HL-60 (cell line): ENCODE measurements at regions not wholly inside any gene's neighbourhood (a gene's known extent, or its start where the extent isn't known, plus 50 kb on each side); places are given as distances from the start of the nearest gene placed in this dataset.

Source experiments
- DNase-seq, 2 experiments: peaks; one replicate each; pipeline ENCODE4 v3.0.0-alpha.2; 2010 to 2020; ENCODE audit warnings: low read depth in 1 of 2, low spot score in 1 of 2
- H3K27ac ChIP-seq: fragments of 250-450 bp; sonication (Bioruptor Pico); replicated peaks from 2 replicates; pipeline ENCODE4 v1.5.1; 2020; ENCODE audit warnings: mild to moderate bottlenecking, moderate library complexity
- H3K27me3 ChIP-seq: fragments of 250-450 bp; sonication (Bioruptor Pico); 2 replicates; pipeline ENCODE4 v1.5.1; 2021; ENCODE audit warnings: mild to moderate bottlenecking, moderate library complexity; ENCODE audit not compliant: insufficient read depth, poor library complexity, severe bottlenecking
- H3K4me3 ChIP-seq: replicated peaks from 2 replicates; pipeline ENCODE4 v1.5.1; 2011; ENCODE audit warnings: mild to moderate bottlenecking, control low read depth, low read length; ENCODE audit not compliant: insufficient read depth
- CTCF ChIP-seq: IDR thresholded peaks from one replicate; pipeline ENCODE4 v1.5.1; 2011; ENCODE audit warnings: low read length, control low read depth, inconsistent platforms; ENCODE audit not compliant: insufficient read depth
- GABPA ChIP-seq: IDR thresholded peaks from 2 replicates; pipeline ENCODE4 v1.6.1; 2012; ENCODE audit warnings: low read depth
- POLR2AphosphoS5 ChIP-seq: IDR thresholded peaks from 2 replicates; pipeline ENCODE4 v1.6.1; 2012; ENCODE audit warnings: low read depth
- SPI1 ChIP-seq: IDR thresholded peaks from 2 replicates; pipeline ENCODE4 v1.6.1; 2012; ENCODE audit warnings: low read depth, mild to moderate bottlenecking, borderline replicate concordance
- TF ChIP-seq, protein P1 (sequence below): IDR thresholded peaks from 2 replicates; pipeline ENCODE4 v1.6.1; 2012; ENCODE audit warnings: low read depth; ENCODE audit not compliant: insufficient replicate concordance

DNA sequence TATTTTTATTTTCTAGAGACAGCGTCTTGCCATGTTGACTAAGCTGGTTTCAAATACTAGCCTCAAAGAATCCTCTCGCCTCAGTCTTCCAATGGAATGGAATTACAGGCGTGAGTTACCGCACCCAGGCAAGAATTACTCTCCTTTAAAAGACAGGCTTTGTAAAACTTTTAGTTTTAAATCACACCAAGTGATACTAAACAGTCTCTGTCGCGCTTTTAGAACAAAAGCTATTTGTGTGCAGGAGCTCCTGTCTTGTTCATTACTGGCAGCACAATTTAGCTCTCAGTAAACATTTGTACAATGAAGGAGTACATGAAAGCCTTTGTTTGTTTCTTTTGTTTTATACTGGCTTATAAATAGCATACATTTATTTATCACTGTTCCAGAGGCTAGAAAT lies 1719.2 kb upstream of the PIK3C3 start:
- H3K4me3 ChIP-seq = no peak overlapping the region
- no peaks in the 10 kb centered on the region for H3K27me3 ChIP-seq
- DNase-seq = no peak

DNA sequence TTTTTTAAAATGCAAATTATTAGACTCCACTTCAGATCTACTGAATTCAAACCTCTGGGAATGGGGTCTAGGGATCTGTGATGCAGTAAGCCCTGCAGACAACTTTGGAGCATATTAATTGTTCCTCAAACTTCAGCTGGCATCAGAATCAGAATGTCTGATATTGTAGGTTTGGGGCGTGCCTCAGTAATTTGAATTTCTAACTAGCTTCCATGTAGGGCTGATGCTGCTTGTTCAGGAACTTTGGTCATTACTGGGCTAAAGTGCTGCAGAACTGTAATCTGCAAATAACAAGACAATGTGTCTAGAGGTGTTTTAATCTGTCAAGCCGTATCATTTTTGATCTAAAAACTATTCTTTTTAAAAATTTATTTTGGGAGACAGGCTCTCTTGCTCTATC lies 1719.7 kb upstream of the PIK3C3 start:
- no peaks in the 10 kb centered on the region for H3K27me3 ChIP-seq
- TF ChIP-seq POLR2AphosphoS5 (no peak), CTCF (no peak), GABPA (no peak), SPI1 (no peak)
- TF ChIP-seq, protein P1, sequence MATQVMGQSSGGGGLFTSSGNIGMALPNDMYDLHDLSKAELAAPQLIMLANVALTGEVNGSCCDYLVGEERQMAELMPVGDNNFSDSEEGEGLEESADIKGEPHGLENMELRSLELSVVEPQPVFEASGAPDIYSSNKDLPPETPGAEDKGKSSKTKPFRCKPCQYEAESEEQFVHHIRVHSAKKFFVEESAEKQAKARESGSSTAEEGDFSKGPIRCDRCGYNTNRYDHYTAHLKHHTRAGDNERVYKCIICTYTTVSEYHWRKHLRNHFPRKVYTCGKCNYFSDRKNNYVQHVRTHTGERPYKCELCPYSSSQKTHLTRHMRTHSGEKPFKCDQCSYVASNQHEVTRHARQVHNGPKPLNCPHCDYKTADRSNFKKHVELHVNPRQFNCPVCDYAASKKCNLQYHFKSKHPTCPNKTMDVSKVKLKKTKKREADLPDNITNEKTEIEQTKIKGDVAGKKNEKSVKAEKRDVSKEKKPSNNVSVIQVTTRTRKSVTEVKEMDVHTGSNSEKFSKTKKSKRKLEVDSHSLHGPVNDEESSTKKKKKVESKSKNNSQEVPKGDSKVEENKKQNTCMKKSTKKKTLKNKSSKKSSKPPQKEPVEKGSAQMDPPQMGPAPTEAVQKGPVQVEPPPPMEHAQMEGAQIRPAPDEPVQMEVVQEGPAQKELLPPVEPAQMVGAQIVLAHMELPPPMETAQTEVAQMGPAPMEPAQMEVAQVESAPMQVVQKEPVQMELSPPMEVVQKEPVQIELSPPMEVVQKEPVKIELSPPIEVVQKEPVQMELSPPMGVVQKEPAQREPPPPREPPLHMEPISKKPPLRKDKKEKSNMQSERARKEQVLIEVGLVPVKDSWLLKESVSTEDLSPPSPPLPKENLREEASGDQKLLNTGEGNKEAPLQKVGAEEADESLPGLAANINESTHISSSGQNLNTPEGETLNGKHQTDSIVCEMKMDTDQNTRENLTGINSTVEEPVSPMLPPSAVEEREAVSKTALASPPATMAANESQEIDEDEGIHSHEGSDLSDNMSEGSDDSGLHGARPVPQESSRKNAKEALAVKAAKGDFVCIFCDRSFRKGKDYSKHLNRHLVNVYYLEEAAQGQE = no peak
- H3K27ac ChIP-seq = no peak overlapping the region
- DNase-seq = no peak
- H3K4me3 ChIP-seq = no peak overlapping the region

More for the DNA sequence above, 1719.2 kb upstream of the PIK3C3 start:
- TF ChIP-seq POLR2AphosphoS5 (no peak), SPI1 (no peak), CTCF (no peak), GABPA (no peak)
- TF ChIP-seq, protein P1 = no peak
- H3K27ac ChIP-seq = no peak overlapping the region

DNA sequence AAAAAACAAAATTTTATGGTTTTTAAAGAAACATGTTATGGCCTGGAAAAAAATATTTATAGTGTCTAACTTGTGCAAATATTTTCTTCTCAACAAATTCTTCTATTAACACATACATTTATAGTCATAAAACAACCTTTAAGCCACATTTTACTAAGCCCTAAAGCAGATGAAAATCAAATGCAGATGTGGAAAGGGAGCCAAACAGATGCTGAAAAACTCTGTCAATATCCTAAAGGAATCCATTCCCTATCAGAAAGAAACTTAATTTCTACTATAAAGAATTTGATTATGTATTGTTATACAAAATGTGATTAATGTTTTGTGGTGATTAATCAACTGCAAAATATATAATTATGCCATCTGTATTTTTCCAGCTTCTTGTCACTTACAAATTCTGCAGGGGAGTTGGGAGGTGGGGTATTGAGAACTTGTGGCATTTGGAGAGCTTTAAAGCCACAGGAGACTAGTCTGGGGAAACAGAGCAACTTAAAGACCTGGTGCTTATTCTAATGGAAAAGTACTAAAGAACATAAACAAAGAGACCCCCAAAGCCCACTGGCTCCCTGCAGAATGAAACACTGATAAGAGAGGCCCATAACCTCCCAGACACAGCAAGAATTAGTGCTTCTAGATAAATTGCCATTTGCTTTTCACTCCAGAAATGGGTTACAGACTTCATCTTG lies 1721.0 kb upstream of the PIK3C3 start:
- H3K27ac ChIP-seq = no peak overlapping the region
- no peaks in the 10 kb centered on the region for H3K27me3 ChIP-seq
- TF ChIP-seq, protein P1 = no peak
- TF ChIP-seq GABPA (no peak), CTCF (no peak), POLR2AphosphoS5 (no peak), SPI1 (no peak)
- DNase-seq = no peak
- H3K4me3 ChIP-seq = no peak overlapping the region
